GM12891 (cell line): ENCODE measurements at regions not wholly inside any gene's neighbourhood (a gene's known extent, or its start where the extent isn't known, plus 50 kb on each side); places are given as distances from the start of the nearest gene placed in this dataset.

Experiments
- PAX5 ChIP-seq: IDR thresholded peaks from 2 replicates; pipeline ENCODE4 v1.6.1; 2011; ENCODE audit warnings: low read length, moderate library complexity, mild to moderate bottlenecking; ENCODE audit not compliant: insufficient read depth, severe bottlenecking
- POLR2A ChIP-seq: IDR thresholded peaks from 2 replicates; pipeline ENCODE4 v1.6.1; 2011; ENCODE audit warnings: low read depth, low read length, control low read depth
- POLR2AphosphoS5 ChIP-seq: IDR thresholded peaks from 2 replicates; pipeline ENCODE4 v1.6.1; 2011; ENCODE audit warnings: low read depth, low read length, control low read depth
- POU2F2 ChIP-seq: IDR thresholded peaks from 2 replicates; pipeline ENCODE4 v1.6.1; 2011; ENCODE audit warnings: low read depth, mild to moderate bottlenecking, control low read depth, low read length, moderate library complexity
- SPI1 ChIP-seq: IDR thresholded peaks from 2 replicates; pipeline ENCODE4 v1.6.1; 2011; ENCODE audit warnings: low read depth, low read length, control low read depth
- TAF1 ChIP-seq: IDR thresholded peaks from 2 replicates; pipeline ENCODE4 v1.6.1; 2011; ENCODE audit warnings: low read depth, low read length, control low read depth

GRCh38 chr21:22154579-22155274, 1156.5 kb downstream of the NCAM2 start:
- TF ChIP-seq POLR2AphosphoS5 = no peak
- no peak for TF ChIP-seq POLR2A
- TF ChIP-seq TAF1 = no peak
- TF ChIP-seq SPI1 = no peak
- TF ChIP-seq PAX5 = no peak
- no peak for TF ChIP-seq POU2F2
